HG03280 (cell line): ENCODE measurements at regions not wholly inside any gene's neighbourhood (a gene's known extent, or its start where the extent isn't known, plus 50 kb on each side); places are given as distances from the start of the nearest gene placed in this dataset.

Experiments used
- ATAC-seq: cut with Tn5 transposase; IDR thresholded peaks from one replicate; pipeline ENCODE4 v1.9.1; 2021; ENCODE audit warnings: mild to moderate bottlenecking, moderate library complexity; ENCODE audit not compliant: unreplicated experiment

GRCh38 chr11:95520369-95521132 lies 269.0 kb downstream of the FAM76B start:
- ATAC-seq, result no peak

- ATAC-seq, result no peak
Observed at GRCh38 chr11:95519912-95520311, 269.7 kb downstream of the FAM76B start.

GRCh38 chr11:95517453-95517852 lies 272.1 kb downstream of the FAM76B start:
- no peak for ATAC-seq

GRCh38 chr11:95516786-95517185 lies 272.8 kb downstream of the FAM76B start:
- ATAC-seq, result no peak

GRCh38 chr11:95516175-95516574 lies 273.4 kb downstream of the FAM76B start:
- no peak for ATAC-seq

- ATAC-seq, result no peak
Observed at GRCh38 chr11:95515371-95515770, 274.2 kb downstream of the FAM76B start.

GRCh38 chr11:95514416-95515110 lies 275.0 kb downstream of the FAM76B start:
- ATAC-seq, result no peak

- no peak for ATAC-seq
Observed at GRCh38 chr11:95512682-95513081, 276.9 kb downstream of the FAM76B start.

GRCh38 chr11:95512177-95512576 lies 277.4 kb downstream of the FAM76B start:
- no peak for ATAC-seq

GRCh38 chr11:95508219-95508890 lies 277.4 kb upstream of the SESN3 start:
- ATAC-seq, result no peak

- ATAC-seq, result no peak
Observed at GRCh38 chr11:95507794-95508193, 276.8 kb upstream of the SESN3 start.

- ATAC-seq, result no peak
Observed at GRCh38 chr11:95506777-95507176, 275.8 kb upstream of the SESN3 start.

GRCh38 chr11:95505927-95506426 lies 275.0 kb upstream of the SESN3 start:
- ATAC-seq, result no peak

- ATAC-seq, result no peak
Observed at GRCh38 chr11:95503047-95503446, 272.0 kb upstream of the SESN3 start.

GRCh38 chr11:95502522-95502921 lies 271.5 kb upstream of the SESN3 start:
- ATAC-seq, result no peak

GRCh38 chr11:95501761-95502266 lies 270.8 kb upstream of the SESN3 start:
- ATAC-seq, result no peak

GRCh38 chr11:95500466-95500865 lies 269.5 kb upstream of the SESN3 start:
- no peak for ATAC-seq

GRCh38 chr11:95499516-95500135 lies 268.6 kb upstream of the SESN3 start:
- ATAC-seq, result no peak

- no peak for ATAC-seq
Observed at GRCh38 chr11:95498722-95499425, 267.9 kb upstream of the SESN3 start.

- ATAC-seq, result no peak
Observed at GRCh38 chr11:95496901-95497300, 265.9 kb upstream of the SESN3 start.
